HCT116 (cell line): ENCODE measurements at regions not wholly inside any gene's neighbourhood (a gene's known extent, or its start where the extent isn't known, plus 50 kb on each side); places are given as distances from the start of the nearest gene placed in this dataset.

ENCODE experiments used
- ATAC-seq: fragments of 200-7000 bp; cut with Tn5 transposase; 2 replicates; pipeline ENCODE4 v1.9.1; 2020; ENCODE audit warnings: mild to moderate bottlenecking, moderate library complexity
- BruUV-seq: library from RNA; stranded (reverse); fragments of 400-500 nt; replicated peaks from 2 replicates; lab custom pipeline; 2021; lab: Mats Ljungman, UMichigan
- CTCF ChIA-PET: fragments of 300-600 bp; sonication (Branson Sonifier 250); formaldehyde crosslinking; loops from one replicate; lab custom pipeline; 2021; ENCODE audit warnings: antibody characterized with exemption; lab: Charles Lee
- POLR2A ChIA-PET: fragments of 300-600, 350-600 bp; sonication (Branson Sonifier 250); formaldehyde crosslinking; loops from one replicate; lab custom pipeline; 2021; ENCODE audit warnings: antibody characterized with exemption; lab: Charles Lee
- RAD21 ChIA-PET, 2 experiments: fragments of 300-600 bp; sonication (Branson Sonifier 250); formaldehyde crosslinking; loops; one replicate each; lab custom pipeline; 2023; ENCODE audit warnings: low total read pairs in 2 of 2; ENCODE audit not compliant: uncharacterized antibody in 2 of 2, unreplicated experiment in 2 of 2, low non-redundant PET in 1 of 2; lab: Charles Lee
- DNase-seq: peaks from one replicate; pipeline ENCODE4 v3.0.0-alpha.2; 2010; ENCODE audit warnings: low read depth, low spot score
- H2AFZ ChIP-seq: fragments of 200-600 bp; shearing (Covaris generic), sonication (generic); 2 replicates; pipeline ENCODE4 v1.6.1; 2017; ENCODE audit warnings: low read depth, mixed run types, mixed read lengths, antibody characterized with exemption, low read length; ENCODE audit not compliant: poor library complexity, severe bottlenecking
- H3K27ac ChIP-seq: 2 replicates; pipeline ENCODE4 v1.5.1; 2012; ENCODE audit warnings: low read depth, low read length
- H3K27me3 ChIP-seq: fragments of 200-600 bp; sonication (generic); 2 replicates; pipeline ENCODE4 v1.6.1; 2016; ENCODE audit warnings: mixed run types, low read length, mixed read lengths; ENCODE audit not compliant: insufficient read depth
- H3K36me3 ChIP-seq, 2 experiments: fragments of 200-500 bp in 1 of 2; fragments of 200-600 bp in 1 of 2; sonication (Bioruptor generic) in 1 of 2; sonication (generic) in 1 of 2; 2 replicates each; pipeline versions ENCODE4 v1.5.1 to v1.6.1; 2014 to 2016; ENCODE audit warnings: low read length in 2 of 2, inconsistent platforms in 1 of 2, mixed read lengths in 1 of 2, mixed run types in 1 of 2; ENCODE audit not compliant: insufficient read depth in 2 of 2, control insufficient read depth in 1 of 2
- H3K4me1 ChIP-seq, 2 experiments: fragments of 200-600 bp in 1 of 2; sonication (generic) in 1 of 2; 2 replicates each; pipeline versions ENCODE4 v1.5.1 to v1.6.1; 2012 to 2017; ENCODE audit warnings: low read length in 2 of 2, inconsistent platforms in 1 of 2, mild to moderate bottlenecking in 1 of 2, mixed read lengths in 1 of 2, mixed run types in 1 of 2, moderate library complexity in 1 of 2; ENCODE audit not compliant: insufficient read depth in 2 of 2, control insufficient read depth in 1 of 2
- H3K4me2 ChIP-seq: fragments of 200-600 bp; sonication (generic); 2 replicates; pipeline ENCODE4 v1.6.1; 2017; ENCODE audit warnings: mixed run types, low read length, mixed read lengths
- H3K4me3 ChIP-seq, 2 experiments: fragments of 200-600 bp in 1 of 2; sonication (generic) in 1 of 2; replicated peaks in 1 of 2; 2 replicates each; pipeline ENCODE4 v1.5.1; 2011 to 2016; ENCODE audit warnings: low read length in 2 of 2, control low read depth in 1 of 2, low read depth in 1 of 2, mild to moderate bottlenecking in 1 of 2, mixed read lengths in 1 of 2, mixed run types in 1 of 2
- H3K79me2 ChIP-seq: fragments of 200-600 bp; sonication (generic); 2 replicates; pipeline ENCODE4 v1.6.1; 2017; ENCODE audit warnings: mild to moderate bottlenecking, mixed run types, low read length, moderate library complexity, mixed read lengths; ENCODE audit not compliant: insufficient read depth
- H3K9ac ChIP-seq: fragments of 200-600 bp; sonication (generic); 2 replicates; pipeline ENCODE4 v1.6.1; 2016; ENCODE audit warnings: low read length, mixed read lengths
- H3K9me2 ChIP-seq: fragments of 200-600 bp; sonication (generic), shearing (Covaris generic); 2 replicates; pipeline ENCODE4 v1.6.1; 2017; ENCODE audit warnings: mixed run types, mild to moderate bottlenecking, moderate library complexity; ENCODE audit not compliant: insufficient read depth
- H3K9me3 ChIP-seq, 2 experiments: fragments of 200-500 bp in 1 of 2; fragments of 200-600 bp in 1 of 2; sonication (Bioruptor generic) in 1 of 2; sonication (generic) in 1 of 2; 2 replicates each; pipeline ENCODE4 v1.6.1; 2014 to 2017; ENCODE audit warnings: low read length in 2 of 2, mixed read lengths in 2 of 2, inconsistent platforms in 1 of 2, low read depth in 1 of 2, mild to moderate bottlenecking in 1 of 2, mixed run types in 1 of 2, moderate library complexity in 1 of 2; ENCODE audit not compliant: control insufficient read depth in 1 of 2, insufficient read depth in 1 of 2
- H4K20me1 ChIP-seq: fragments of 200-600 bp; sonication (generic), shearing (Covaris generic); 2 replicates; pipeline ENCODE4 v1.6.1; 2017; ENCODE audit warnings: mixed run types, mild to moderate bottlenecking, moderate library complexity; ENCODE audit not compliant: insufficient read depth
- CBX3 ChIP-seq: IDR thresholded peaks from 2 replicates; pipeline ENCODE4 v1.6.1; 2012; ENCODE audit warnings: low read depth
- CEBPB ChIP-seq: IDR thresholded peaks from 2 replicates; pipeline ENCODE4 v1.6.1; 2012; ENCODE audit warnings: low read depth
- EGR1 ChIP-seq: IDR thresholded peaks from 2 replicates; pipeline ENCODE4 v1.6.1; 2012; ENCODE audit warnings: low read depth
- ELF1 ChIP-seq: IDR thresholded peaks from 2 replicates; pipeline ENCODE4 v1.6.1; 2012; ENCODE audit warnings: low read depth, borderline replicate concordance
- EZH2phosphoT487 ChIP-seq: fragments of 200-600 bp; IDR thresholded peaks from 2 replicates; pipeline ENCODE4 v1.6.1; 2018; ENCODE audit warnings: antibody characterized with exemption, borderline replicate concordance
- FOSL1 ChIP-seq: IDR thresholded peaks from 2 replicates; pipeline ENCODE4 v1.6.1; 2012; ENCODE audit warnings: low read depth
- JUND ChIP-seq: IDR thresholded peaks from 2 replicates; pipeline ENCODE4 v1.6.1; 2012
- RAD21 ChIP-seq: IDR thresholded peaks from 2 replicates; pipeline ENCODE4 v1.6.1; 2012; ENCODE audit warnings: low read depth, mild to moderate bottlenecking
- SIN3A ChIP-seq: IDR thresholded peaks from 2 replicates; pipeline ENCODE4 v1.6.1; 2012; ENCODE audit warnings: low read depth
- SP1 ChIP-seq: IDR thresholded peaks from 2 replicates; pipeline ENCODE4 v1.6.1; 2012; ENCODE audit warnings: low read depth
- YY1 ChIP-seq: IDR thresholded peaks from 2 replicates; pipeline ENCODE4 v1.6.1; 2011; ENCODE audit warnings: low read length, low read depth, moderate library complexity, mild to moderate bottlenecking; ENCODE audit not compliant: insufficient replicate concordance; ENCODE audit errors: extremely low read depth
- ZBTB33 ChIP-seq: IDR thresholded peaks from 2 replicates; pipeline ENCODE4 v1.6.1; 2011; ENCODE audit warnings: mild to moderate bottlenecking, low read length, moderate library complexity; ENCODE audit not compliant: insufficient replicate concordance; ENCODE audit errors: extremely low read depth
- ZFX ChIP-seq: fragments of 450-650 bp; IDR thresholded peaks from 2 replicates; pipeline ENCODE4 v1.6.1; 2017
- intact Hi-C: fragments of 100-400 bp; cut with micrococcal nuclease; formaldehyde crosslinking; loops from 2 replicates; pipeline ENCODE4 v1.10.0; 2022
- TF ChIP-seq, protein P1 (sequence below): IDR thresholded peaks from 2 replicates; pipeline ENCODE4 v1.6.1; 2012; ENCODE audit warnings: low read depth
- TF ChIP-seq, protein P2 (sequence below), 3 experiments: fragments of 200-600 bp in 1 of 3; sonication (generic) in 1 of 3; IDR thresholded peaks in 2 of 3; conservative IDR thresholded peaks in 1 of 3; 2 replicates each; pipeline ENCODE4 v1.5.1; 2012 to 2017; ENCODE audit warnings: low read depth in 2 of 3, low read length in 2 of 3, antibody characterized with exemption in 1 of 3, borderline replicate concordance in 1 of 3, control low read depth in 1 of 3, mild to moderate bottlenecking in 1 of 3, mixed read lengths in 1 of 3, mixed run types in 1 of 3, moderate library complexity in 1 of 3; ENCODE audit not compliant: insufficient read depth in 1 of 3

- BruUV-seq: no TSS peak
- H2AFZ ChIP-seq: no peak overlapping the region
- H3K4me2 ChIP-seq: no peak overlapping the region
- CTCF ChIA-PET: no interaction called here
- H3K9me2 ChIP-seq: no peaks in the 10 kb centered on the region
- intact Hi-C loops: no loop called here
- POLR2A ChIA-PET: no interaction called here
- H3K36me3 ChIP-seq: no peaks in the 10 kb centered on the region
- ATAC-seq (no peak), DNase-seq (no peak)
- no peaks in the 10 kb centered on the region for H3K79me2 ChIP-seq
- RAD21 ChIA-PET: no interaction called here
- no peaks in the 10 kb centered on the region for H4K20me1 ChIP-seq
- no peak overlapping the region for H3K27ac ChIP-seq
- no peaks in the 10 kb centered on the region for H3K9me3 ChIP-seq
- H3K9ac ChIP-seq: no peak overlapping the region
- H3K4me3 ChIP-seq: no peak overlapping the region
- no peaks in the 10 kb centered on the region for H3K4me1 ChIP-seq
- TF ChIP-seq FOSL1 (no peak), ELF1 (no peak), YY1 (no peak), SP1 (no peak), SIN3A (no peak), JUND (no peak)
- TF ChIP-seq, protein P1, sequence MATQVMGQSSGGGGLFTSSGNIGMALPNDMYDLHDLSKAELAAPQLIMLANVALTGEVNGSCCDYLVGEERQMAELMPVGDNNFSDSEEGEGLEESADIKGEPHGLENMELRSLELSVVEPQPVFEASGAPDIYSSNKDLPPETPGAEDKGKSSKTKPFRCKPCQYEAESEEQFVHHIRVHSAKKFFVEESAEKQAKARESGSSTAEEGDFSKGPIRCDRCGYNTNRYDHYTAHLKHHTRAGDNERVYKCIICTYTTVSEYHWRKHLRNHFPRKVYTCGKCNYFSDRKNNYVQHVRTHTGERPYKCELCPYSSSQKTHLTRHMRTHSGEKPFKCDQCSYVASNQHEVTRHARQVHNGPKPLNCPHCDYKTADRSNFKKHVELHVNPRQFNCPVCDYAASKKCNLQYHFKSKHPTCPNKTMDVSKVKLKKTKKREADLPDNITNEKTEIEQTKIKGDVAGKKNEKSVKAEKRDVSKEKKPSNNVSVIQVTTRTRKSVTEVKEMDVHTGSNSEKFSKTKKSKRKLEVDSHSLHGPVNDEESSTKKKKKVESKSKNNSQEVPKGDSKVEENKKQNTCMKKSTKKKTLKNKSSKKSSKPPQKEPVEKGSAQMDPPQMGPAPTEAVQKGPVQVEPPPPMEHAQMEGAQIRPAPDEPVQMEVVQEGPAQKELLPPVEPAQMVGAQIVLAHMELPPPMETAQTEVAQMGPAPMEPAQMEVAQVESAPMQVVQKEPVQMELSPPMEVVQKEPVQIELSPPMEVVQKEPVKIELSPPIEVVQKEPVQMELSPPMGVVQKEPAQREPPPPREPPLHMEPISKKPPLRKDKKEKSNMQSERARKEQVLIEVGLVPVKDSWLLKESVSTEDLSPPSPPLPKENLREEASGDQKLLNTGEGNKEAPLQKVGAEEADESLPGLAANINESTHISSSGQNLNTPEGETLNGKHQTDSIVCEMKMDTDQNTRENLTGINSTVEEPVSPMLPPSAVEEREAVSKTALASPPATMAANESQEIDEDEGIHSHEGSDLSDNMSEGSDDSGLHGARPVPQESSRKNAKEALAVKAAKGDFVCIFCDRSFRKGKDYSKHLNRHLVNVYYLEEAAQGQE: no peak
- peaks cover 8% of the 10 kb centered on the region; the same call in 1 of the 2 replicates for H3K27me3 ChIP-seq
Measured at GRCh38 chr2:129091620-129092019, 773.0 kb upstream of the HS6ST1 start.

DNA sequence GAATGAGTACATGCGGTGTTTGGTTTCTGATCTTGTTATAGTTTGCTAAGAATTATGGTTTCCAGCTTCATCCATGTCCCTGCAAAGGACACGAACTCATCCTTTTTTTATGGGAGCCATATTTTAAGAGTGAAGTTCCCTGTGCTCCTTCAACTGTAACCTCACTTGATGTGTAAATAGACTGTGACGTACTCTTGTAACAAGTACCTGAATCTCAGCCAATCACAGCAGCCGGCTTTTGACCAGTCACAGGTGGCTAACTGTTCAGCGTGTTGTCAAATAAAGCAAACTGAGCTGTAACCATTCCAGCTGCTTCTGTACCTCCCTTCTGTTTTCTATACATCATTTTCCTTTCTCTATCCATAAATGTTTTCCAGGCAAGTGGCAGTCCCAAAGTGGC, 774.3 kb upstream of the HS6ST1 start:
- Histone ChIP-seq H3K4me2 (no peak overlapping the region), H3K4me3 (no peak overlapping the region), H3K27ac (no peak overlapping the region), H3K9me3 (no peaks in the 10 kb centered on the region), H4K20me1 (no peaks in the 10 kb centered on the region), H3K9me2 (no peaks in the 10 kb centered on the region), H3K4me1 (no peaks in the 10 kb centered on the region), H2AFZ (no peak overlapping the region), H3K9ac (no peak overlapping the region), H3K36me3 (no peaks in the 10 kb centered on the region), H3K27me3 (peaks cover 8% of the 10 kb centered on the region; the same call in 1 of the 2 replicates), H3K79me2 (no peaks in the 10 kb centered on the region)
- ChIA-PET RAD21 (no interaction called here), POLR2A (no interaction called here), CTCF (no interaction called here)
- intact Hi-C loops: no loop called here
- ATAC-seq (no peak), DNase-seq (no peak)
- BruUV-seq: no TSS peak
- TF ChIP-seq ELF1 (no peak), EGR1 (no peak), RAD21 (no peak), EZH2phosphoT487 (no peak), ZBTB33 (no peak), CEBPB (no peak), ZFX (no peak), CBX3 (no peak)
- TF ChIP-seq, protein P2, sequence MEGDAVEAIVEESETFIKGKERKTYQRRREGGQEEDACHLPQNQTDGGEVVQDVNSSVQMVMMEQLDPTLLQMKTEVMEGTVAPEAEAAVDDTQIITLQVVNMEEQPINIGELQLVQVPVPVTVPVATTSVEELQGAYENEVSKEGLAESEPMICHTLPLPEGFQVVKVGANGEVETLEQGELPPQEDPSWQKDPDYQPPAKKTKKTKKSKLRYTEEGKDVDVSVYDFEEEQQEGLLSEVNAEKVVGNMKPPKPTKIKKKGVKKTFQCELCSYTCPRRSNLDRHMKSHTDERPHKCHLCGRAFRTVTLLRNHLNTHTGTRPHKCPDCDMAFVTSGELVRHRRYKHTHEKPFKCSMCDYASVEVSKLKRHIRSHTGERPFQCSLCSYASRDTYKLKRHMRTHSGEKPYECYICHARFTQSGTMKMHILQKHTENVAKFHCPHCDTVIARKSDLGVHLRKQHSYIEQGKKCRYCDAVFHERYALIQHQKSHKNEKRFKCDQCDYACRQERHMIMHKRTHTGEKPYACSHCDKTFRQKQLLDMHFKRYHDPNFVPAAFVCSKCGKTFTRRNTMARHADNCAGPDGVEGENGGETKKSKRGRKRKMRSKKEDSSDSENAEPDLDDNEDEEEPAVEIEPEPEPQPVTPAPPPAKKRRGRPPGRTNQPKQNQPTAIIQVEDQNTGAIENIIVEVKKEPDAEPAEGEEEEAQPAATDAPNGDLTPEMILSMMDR (IDR thresholded peaks at IDR 0.05 in 2 of 3, conservative IDR thresholded peaks at IDR 0.05 in 1 of 3; ENCODE audit: borderline replicate concordance in 1 of 3, insufficient read depth in 1 of 3, low read depth in 2 of 3, low read length in 2 of 3): no peak
